SK-N-MC (cell line): ENCODE measurements at regions not wholly inside any gene's neighbourhood (a gene's known extent, or its start where the extent isn't known, plus 50 kb on each side); places are given as distances from the start of the nearest gene placed in this dataset.
"Not testable (repeated sequence)": the region's sequence is repeated elsewhere in the genome, so short reads cannot be mapped to it uniquely, and the experiment has no call there.

Source experiments
- DNase-seq: peaks from one replicate; pipeline ENCODE4 v3.0.0-alpha.2; 2011; ENCODE audit warnings: low read depth, low spot score
- H3K27ac ChIP-seq: fragments of 200-600 bp; sonication (generic); 2 replicates; pipeline ENCODE4 v1.5.1; 2016; ENCODE audit warnings: mixed run types
- H3K36me3 ChIP-seq: fragments of 200-600 bp; sonication (generic); 2 replicates; pipeline ENCODE4 v1.6.1; 2017; ENCODE audit warnings: antibody characterized with exemption, low read length, mixed read lengths; ENCODE audit not compliant: insufficient read depth
- H3K4me3 ChIP-seq: fragments of 200-600 bp; sonication (generic); 2 replicates; pipeline ENCODE4 v1.5.1; 2016
- H3K9ac ChIP-seq: fragments of 200-600 bp; sonication (generic); 2 replicates; pipeline ENCODE4 v1.8.0; 2017; ENCODE audit warnings: mixed run types, mixed read lengths; ENCODE audit not compliant: insufficient read length
- H3K9me3 ChIP-seq: fragments of 200-600 bp; sonication (generic); 2 replicates; pipeline ENCODE4 v1.6.1; 2017; ENCODE audit warnings: low read depth, mild to moderate bottlenecking, antibody characterized with exemption, low read length, moderate library complexity, mixed read lengths
- EZH2 ChIP-seq: fragments of 200-600 bp; sonication (generic); IDR thresholded peaks from one replicate; pipeline ENCODE4 v1.6.1; 2017; ENCODE audit warnings: antibody characterized with exemption
- FOXP2 ChIP-seq: optimal IDR thresholded peaks from 2 replicates; pipeline ENCODE3; 2011; ENCODE audit warnings: mild to moderate bottlenecking, moderate library complexity; ENCODE audit not compliant: insufficient read depth; ENCODE audit errors: extremely low read length, control extremely low read depth
- POLR2AphosphoS5 ChIP-seq: IDR thresholded peaks from 2 replicates; pipeline ENCODE4 v1.6.1; 2012; ENCODE audit warnings: mild to moderate bottlenecking, low read depth, low read length, borderline replicate concordance

GRCh38 chr2:122780251-122780650 is 1024.8 kb downstream of the TSN start:
- H3K36me3 ChIP-seq, result no peaks in the 10 kb centered on the region
- no peak for DNase-seq
- no peak overlapping the region for H3K4me3 ChIP-seq
- no peak overlapping the region for H3K27ac ChIP-seq
- TF ChIP-seq FOXP2, result no peak
- no peak for TF ChIP-seq EZH2
- no peak for TF ChIP-seq POLR2AphosphoS5
- H3K9ac ChIP-seq, result no peak overlapping the region
- H3K9me3 ChIP-seq, result no peaks in the 10 kb centered on the region

- H3K9ac ChIP-seq, result no peak overlapping the region
- no peaks in the 10 kb centered on the region for H3K9me3 ChIP-seq
- H3K4me3 ChIP-seq, result no peak overlapping the region
- no peaks in the 10 kb centered on the region for H3K36me3 ChIP-seq
- no peak for DNase-seq
- H3K27ac ChIP-seq, result no peak overlapping the region
- TF ChIP-seq POLR2AphosphoS5 (no peak), FOXP2 (no peak), EZH2 (no peak)
These were observed 1038.6 kb downstream of the TSN start for GRCh38 chr2:122794100-122794499.

- no peak overlapping the region for H3K9ac ChIP-seq
These were observed 1040.3 kb downstream of the TSN start for GRCh38 chr2:122795763-122796162.

GRCh38 chr2:122799391-122799790 is 1043.9 kb downstream of the TSN start:
- TF ChIP-seq EZH2 (no peak), FOXP2 (no peak), POLR2AphosphoS5 (no peak)
- no peak overlapping the region for H3K9ac ChIP-seq
- H3K36me3 ChIP-seq, result no peaks in the 10 kb centered on the region
- H3K9me3 ChIP-seq, result no peaks in the 10 kb centered on the region
- DNase-seq, result no peak
- no peak overlapping the region for H3K4me3 ChIP-seq
- no peak overlapping the region for H3K27ac ChIP-seq

More at GRCh38 chr2:122795763-122796162, 1040.3 kb downstream of the TSN start:
- no peak for DNase-seq
- Histone ChIP-seq H3K27ac (no peak overlapping the region), H3K4me3 (no peak overlapping the region), H3K36me3 (no peaks in the 10 kb centered on the region), H3K9me3 (no peaks in the 10 kb centered on the region)
- no peak for TF ChIP-seq POLR2AphosphoS5
- TF ChIP-seq FOXP2, result no peak

GRCh38 chr2:122800781-122801180 is 1045.3 kb downstream of the TSN start:
- Histone ChIP-seq H3K9ac (no peak overlapping the region), H3K27ac (no peak overlapping the region), H3K4me3 (no peak overlapping the region), H3K36me3 (no peaks in the 10 kb centered on the region), H3K9me3 (no peaks in the 10 kb centered on the region)
- TF ChIP-seq POLR2AphosphoS5, result no peak
- TF ChIP-seq FOXP2, result no peak
- no peak for TF ChIP-seq EZH2
- no peak for DNase-seq

GRCh38 chr2:122804494-122804893 is 1049.0 kb downstream of the TSN start:
- no peak overlapping the region for H3K9ac ChIP-seq
- no peak overlapping the region for H3K27ac ChIP-seq
- no peaks in the 10 kb centered on the region for H3K36me3 ChIP-seq
- TF ChIP-seq POLR2AphosphoS5, result no peak
- TF ChIP-seq EZH2, result no peak
- no peak for TF ChIP-seq FOXP2
- H3K9me3 ChIP-seq, result no peaks in the 10 kb centered on the region
- no peak for DNase-seq
- H3K4me3 ChIP-seq, result no peak overlapping the region

GRCh38 chr2:122805346-122805745 is 1049.9 kb downstream of the TSN start:
- DNase-seq, result no peak

GRCh38 chr2:122808286-122808969 is 1053.0 kb downstream of the TSN start:
- H3K36me3 ChIP-seq, result no peaks in the 10 kb centered on the region
- no peak for DNase-seq
- H3K4me3 ChIP-seq, result no peak overlapping the region
- no peak for TF ChIP-seq POLR2AphosphoS5
- no peak for TF ChIP-seq FOXP2
- TF ChIP-seq EZH2, result no peak
- H3K27ac ChIP-seq, result no peak overlapping the region
- H3K9me3 ChIP-seq, result no peaks in the 10 kb centered on the region
- no peak overlapping the region for H3K9ac ChIP-seq

More at GRCh38 chr2:122805346-122805745, 1049.9 kb downstream of the TSN start:
- Histone ChIP-seq H3K9ac (no peak overlapping the region), H3K4me3 (no peak overlapping the region), H3K27ac (no peak overlapping the region), H3K36me3 (no peaks in the 10 kb centered on the region), H3K9me3 (no peaks in the 10 kb centered on the region)
- TF ChIP-seq FOXP2 (no peak), EZH2 (no peak), POLR2AphosphoS5 (no peak)

- DNase-seq, H3K27ac ChIP-seq, H3K9me3 ChIP-seq, H3K4me3 ChIP-seq, H3K36me3 ChIP-seq, H3K9ac ChIP-seq: not testable (repeated sequence)
These were observed 1056.8 kb downstream of the TSN start for GRCh38 chr2:122812214-122812613.
